GM12872 (cell line): ENCODE measurements at regions not wholly inside any gene's neighbourhood (a gene's known extent, or its start where the extent isn't known, plus 50 kb on each side); places are given as distances from the start of the nearest gene placed in this dataset.

Experiments used
- TF ChIP-seq, protein P1 (sequence below): IDR thresholded peaks from 3 replicates; pipeline ENCODE4 v1.5.1; 2011; ENCODE audit warnings: low read depth, mild to moderate bottlenecking, low read length, moderate library complexity; ENCODE audit not compliant: insufficient read depth

DNA sequence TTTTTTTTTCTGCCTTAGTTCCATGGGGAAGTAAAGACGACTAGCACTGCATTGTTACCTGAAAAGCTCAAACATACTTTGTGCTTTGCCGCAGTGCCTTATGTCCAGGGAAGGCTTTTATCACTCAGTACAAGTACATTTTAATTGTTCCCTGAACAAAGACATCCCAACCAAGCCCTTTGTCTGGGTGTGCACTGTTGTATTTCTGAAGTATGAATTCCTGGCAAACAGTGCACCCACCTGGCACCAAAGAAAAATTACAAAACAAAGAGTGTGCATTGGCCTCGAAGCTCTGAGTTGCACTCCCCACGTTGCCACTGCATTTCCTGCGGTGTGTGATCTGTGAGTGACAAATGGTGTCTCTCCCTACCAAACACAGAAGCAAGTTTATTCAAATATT lies 858.5 kb upstream of the PIK3C3 start:
- TF ChIP-seq, protein P1, sequence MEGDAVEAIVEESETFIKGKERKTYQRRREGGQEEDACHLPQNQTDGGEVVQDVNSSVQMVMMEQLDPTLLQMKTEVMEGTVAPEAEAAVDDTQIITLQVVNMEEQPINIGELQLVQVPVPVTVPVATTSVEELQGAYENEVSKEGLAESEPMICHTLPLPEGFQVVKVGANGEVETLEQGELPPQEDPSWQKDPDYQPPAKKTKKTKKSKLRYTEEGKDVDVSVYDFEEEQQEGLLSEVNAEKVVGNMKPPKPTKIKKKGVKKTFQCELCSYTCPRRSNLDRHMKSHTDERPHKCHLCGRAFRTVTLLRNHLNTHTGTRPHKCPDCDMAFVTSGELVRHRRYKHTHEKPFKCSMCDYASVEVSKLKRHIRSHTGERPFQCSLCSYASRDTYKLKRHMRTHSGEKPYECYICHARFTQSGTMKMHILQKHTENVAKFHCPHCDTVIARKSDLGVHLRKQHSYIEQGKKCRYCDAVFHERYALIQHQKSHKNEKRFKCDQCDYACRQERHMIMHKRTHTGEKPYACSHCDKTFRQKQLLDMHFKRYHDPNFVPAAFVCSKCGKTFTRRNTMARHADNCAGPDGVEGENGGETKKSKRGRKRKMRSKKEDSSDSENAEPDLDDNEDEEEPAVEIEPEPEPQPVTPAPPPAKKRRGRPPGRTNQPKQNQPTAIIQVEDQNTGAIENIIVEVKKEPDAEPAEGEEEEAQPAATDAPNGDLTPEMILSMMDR = no peak

DNA sequence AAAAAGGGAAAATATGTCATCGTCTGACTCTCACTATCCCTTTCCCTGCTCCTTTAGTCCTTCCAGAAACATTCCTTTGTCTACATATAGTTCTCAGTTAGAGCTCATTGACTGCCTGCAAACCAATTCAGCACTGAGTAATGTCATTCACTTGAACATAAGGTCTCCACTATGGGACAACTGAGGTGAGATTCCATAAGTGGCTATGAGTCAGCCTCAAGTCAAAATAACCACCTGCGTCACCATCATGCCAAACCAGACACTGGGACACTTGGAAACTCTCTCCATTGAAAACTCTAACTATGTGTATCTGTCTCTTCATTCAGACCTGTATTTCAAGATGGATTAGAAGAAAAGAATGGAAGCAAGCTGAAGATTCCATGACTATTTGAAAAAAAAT lies 878.0 kb upstream of the PIK3C3 start:
- TF ChIP-seq, protein P1 = no peak

DNA sequence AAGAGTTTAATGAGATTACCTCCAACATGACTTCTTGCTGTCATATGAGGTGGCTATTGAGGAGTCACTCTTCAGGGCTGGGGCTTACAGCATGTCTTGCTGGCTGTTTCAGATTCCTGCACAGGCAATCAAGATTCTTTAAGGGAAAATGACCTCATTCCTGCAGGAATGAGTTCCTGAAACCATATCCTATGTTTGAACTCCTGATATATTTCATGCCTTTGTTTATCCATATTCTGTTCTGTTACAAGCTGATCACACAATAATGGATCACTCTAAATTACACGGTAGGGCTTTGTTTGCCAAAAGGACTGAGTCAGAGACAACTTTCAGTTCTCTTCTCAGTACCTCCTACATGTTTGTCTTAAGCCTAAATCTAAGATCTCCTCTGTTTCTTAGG lies 879.8 kb upstream of the PIK3C3 start:
- TF ChIP-seq, protein P1 = no peak

DNA sequence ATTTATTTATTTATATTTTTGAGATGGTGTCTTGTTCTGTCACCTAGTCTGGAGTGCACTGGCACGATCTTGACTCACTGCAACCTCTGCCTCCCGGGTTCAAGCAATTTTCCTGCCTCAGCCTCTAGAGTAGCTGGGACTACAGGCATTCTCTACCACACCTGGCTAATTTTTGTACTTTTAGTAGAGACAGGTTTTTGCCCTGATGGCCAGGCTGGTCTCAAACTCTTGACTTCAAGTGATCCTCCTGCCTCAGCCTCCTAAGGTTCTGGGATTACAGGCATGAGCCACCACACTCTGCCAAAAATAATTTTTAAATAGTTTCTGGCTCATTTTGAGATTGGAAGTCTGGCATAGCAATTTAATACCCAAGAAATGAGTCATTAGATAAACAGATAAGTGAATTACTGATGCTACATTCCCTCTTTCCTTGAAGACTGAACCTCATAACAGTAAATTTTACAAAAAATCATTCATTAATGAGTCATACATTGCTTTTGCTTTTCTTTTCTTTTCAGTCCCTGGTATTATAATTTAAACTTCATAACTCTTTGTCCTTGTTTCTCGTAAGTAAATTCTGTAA lies 881.6 kb upstream of the PIK3C3 start:
- TF ChIP-seq, protein P1 = no peak

DNA sequence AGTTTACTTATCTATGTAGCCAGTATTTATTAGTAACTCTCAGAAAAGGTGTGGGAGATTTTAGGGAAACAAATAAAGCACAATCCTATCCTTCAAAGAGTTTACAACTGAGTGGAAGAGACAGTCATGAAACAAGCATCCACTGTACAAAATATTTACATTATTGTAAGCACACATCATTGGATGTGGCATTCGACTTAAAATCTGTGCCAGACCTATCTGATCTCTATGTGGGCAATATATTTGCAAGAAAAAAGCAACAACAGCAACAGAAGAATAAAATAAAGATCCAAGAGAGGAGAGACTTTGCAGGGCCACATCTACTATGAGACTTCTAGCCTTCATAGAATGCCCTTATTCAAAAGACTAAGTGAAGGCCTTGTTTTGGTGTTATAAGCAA lies 882.1 kb upstream of the PIK3C3 start:
- TF ChIP-seq, protein P1 = no peak

DNA sequence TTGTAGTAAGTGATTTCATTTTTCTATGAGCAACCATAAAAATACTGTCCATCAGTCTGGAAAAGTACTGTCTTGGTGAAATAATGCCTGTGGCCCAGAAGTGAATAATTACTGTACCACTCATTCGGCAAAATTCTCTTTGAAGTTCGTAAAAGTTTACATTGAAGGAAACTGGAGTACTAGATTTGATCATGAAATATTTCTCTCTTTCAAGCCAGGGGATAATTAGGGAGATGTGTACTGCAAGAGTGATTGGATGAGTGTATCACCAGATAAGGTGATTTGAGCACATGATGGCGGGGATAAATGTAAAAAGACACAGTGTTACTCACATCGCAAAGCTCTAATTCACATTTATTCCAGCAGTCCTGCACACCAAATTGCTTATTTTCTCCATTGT lies 883.2 kb upstream of the PIK3C3 start:
- TF ChIP-seq, protein P1 = no peak

DNA sequence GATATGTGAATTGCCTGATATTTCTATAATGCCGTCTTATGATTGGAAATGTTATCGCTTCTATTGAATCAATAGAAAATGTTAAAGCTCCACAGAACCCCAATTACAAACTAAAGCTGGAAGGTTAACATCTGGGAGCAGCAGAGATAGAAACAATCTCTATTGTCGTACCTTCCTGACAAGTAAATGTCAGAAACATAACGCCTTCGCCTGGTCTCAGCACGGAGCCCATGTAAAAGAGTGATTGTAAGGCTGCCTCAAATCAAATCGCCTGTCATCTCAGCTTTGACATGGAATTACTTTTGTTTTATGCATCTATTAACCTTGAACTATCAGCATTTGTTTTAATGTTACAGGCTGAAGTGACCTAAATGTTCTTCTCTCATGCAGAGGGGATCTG lies 885.9 kb upstream of the PIK3C3 start:
- TF ChIP-seq, protein P1 = no peak
